GM19438 (cell line): ENCODE measurements at regions not wholly inside any gene's neighbourhood (a gene's known extent, or its start where the extent isn't known, plus 50 kb on each side); places are given as distances from the start of the nearest gene placed in this dataset.

ENCODE experiments used
- ATAC-seq: cut with Tn5 transposase; IDR thresholded peaks from one replicate; pipeline ENCODE4 v1.9.1; 2021; ENCODE audit warnings: low read depth; ENCODE audit not compliant: unreplicated experiment

GRCh38 chr3:7881946-7882345 lies 619.7 kb upstream of the LMCD1 start:
- no peak for ATAC-seq

- ATAC-seq = no peak
Observed at GRCh38 chr3:7897655-7898054, 604.0 kb upstream of the LMCD1 start.

- no peak for ATAC-seq
Observed at GRCh38 chr3:7913283-7913682, 588.3 kb upstream of the LMCD1 start.

GRCh38 chr3:7915356-7915755 lies 586.3 kb upstream of the LMCD1 start:
- ATAC-seq = no peak

GRCh38 chr3:7917443-7918151 lies 584.0 kb upstream of the LMCD1 start:
- ATAC-seq = no peak

GRCh38 chr3:7920211-7920610 lies 581.4 kb upstream of the LMCD1 start:
- ATAC-seq = no peak

- ATAC-seq = no peak
Observed at GRCh38 chr3:7924228-7924627, 577.4 kb upstream of the LMCD1 start.

- ATAC-seq = no peak
Observed at GRCh38 chr3:7927015-7927414, 574.6 kb upstream of the LMCD1 start.

- no peak for ATAC-seq
Observed at GRCh38 chr3:7927864-7928263, 573.8 kb upstream of the LMCD1 start.

- no peak for ATAC-seq
Observed at GRCh38 chr3:7929319-7929889, 572.2 kb upstream of the LMCD1 start.

GRCh38 chr3:7934362-7934761 lies 567.3 kb upstream of the LMCD1 start:
- no peak for ATAC-seq

GRCh38 chr3:7947930-7948329 lies 553.7 kb upstream of the LMCD1 start:
- ATAC-seq = no peak

GRCh38 chr3:7950890-7951289 lies 550.7 kb upstream of the LMCD1 start:
- ATAC-seq = no peak

GRCh38 chr3:7953449-7954014 lies 548.1 kb upstream of the LMCD1 start:
- no peak for ATAC-seq

GRCh38 chr3:7957024-7957423 lies 544.6 kb upstream of the LMCD1 start:
- ATAC-seq = no peak

- ATAC-seq = no peak
Observed at GRCh38 chr3:7959094-7959493, 542.5 kb upstream of the LMCD1 start.

GRCh38 chr3:7960601-7961000 lies 541.0 kb upstream of the LMCD1 start:
- ATAC-seq = no peak

GRCh38 chr3:7962301-7962700 lies 539.3 kb upstream of the LMCD1 start:
- no peak for ATAC-seq

- no peak for ATAC-seq
Observed at GRCh38 chr3:7964899-7965298, 536.7 kb upstream of the LMCD1 start.

- ATAC-seq = no peak
Observed at GRCh38 chr3:7973006-7973405, 528.6 kb upstream of the LMCD1 start.

GRCh38 chr3:7977245-7978086 lies 524.2 kb upstream of the LMCD1 start:
- no peak for ATAC-seq
